ENCODE measurements at regions not wholly inside any gene's neighbourhood (a gene's known extent, or its start where the extent isn't known, plus 50 kb on each side); places are given as distances from the start of the nearest gene placed in this dataset.
"Not testable (repeated sequence)": the region's sequence is repeated elsewhere in the genome, so short reads cannot be mapped to it uniquely, and the experiment has no call there.

DNA sequence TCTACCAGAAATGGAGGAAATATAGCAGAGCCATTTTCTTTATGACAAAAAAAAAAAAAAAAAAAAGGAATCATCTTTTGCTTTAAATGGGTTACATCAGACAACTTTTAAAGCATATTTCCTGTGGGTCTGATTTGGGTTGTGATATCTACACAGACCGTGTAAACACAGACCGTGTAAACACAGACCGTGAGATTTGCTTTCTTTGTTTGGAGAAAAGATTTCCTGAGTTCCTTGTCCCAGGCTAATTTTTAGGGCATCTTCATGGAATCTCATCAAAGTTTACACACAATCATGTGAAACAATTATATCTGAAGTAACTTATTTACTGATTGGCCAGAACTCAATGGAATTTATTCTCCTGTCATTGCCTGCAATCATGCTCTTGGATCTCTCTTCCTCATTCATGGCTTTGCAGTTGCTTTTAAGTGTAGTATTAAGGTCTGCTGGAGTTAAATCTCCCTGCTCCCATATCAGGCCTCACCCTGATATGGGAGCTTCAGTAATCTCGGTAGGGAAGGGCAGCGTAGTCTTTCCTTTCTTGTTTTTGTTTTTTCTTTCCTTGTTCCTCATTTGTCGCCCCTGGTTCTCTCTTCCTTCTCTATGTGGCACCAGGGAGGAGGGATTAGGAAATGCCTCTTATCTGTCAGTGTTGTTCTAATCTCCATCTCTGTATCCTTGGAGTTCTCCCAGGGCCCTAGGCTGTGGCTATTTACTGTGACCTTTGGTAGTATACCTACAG lies 248.6 kb upstream of the JADE1 start:
- no peak for DNase-seq

GRCh38 chr4:128558896-128559679 lies 250.4 kb upstream of the JADE1 start:
- DNase-seq = no peak

DNA sequence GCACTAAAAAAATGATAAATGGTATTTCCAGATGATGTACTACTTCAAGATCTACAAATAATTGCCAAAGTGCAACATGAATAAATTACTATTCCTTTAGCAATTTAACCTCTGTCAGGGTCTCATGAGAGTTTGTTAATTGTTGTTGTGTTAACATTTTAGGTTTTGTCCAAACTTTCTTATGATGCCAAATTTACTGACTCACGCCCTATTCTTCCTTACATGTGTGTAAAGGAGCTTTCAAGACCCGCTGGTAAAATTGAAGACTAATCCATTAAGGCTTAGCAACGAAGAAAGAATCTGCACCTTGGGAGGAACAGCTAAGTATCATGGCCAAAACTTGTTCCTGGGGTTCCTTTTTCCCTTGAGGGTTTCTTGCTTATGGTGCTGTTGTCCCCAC lies 252.7 kb upstream of the JADE1 start:
- DNase-seq = no peak

DNA sequence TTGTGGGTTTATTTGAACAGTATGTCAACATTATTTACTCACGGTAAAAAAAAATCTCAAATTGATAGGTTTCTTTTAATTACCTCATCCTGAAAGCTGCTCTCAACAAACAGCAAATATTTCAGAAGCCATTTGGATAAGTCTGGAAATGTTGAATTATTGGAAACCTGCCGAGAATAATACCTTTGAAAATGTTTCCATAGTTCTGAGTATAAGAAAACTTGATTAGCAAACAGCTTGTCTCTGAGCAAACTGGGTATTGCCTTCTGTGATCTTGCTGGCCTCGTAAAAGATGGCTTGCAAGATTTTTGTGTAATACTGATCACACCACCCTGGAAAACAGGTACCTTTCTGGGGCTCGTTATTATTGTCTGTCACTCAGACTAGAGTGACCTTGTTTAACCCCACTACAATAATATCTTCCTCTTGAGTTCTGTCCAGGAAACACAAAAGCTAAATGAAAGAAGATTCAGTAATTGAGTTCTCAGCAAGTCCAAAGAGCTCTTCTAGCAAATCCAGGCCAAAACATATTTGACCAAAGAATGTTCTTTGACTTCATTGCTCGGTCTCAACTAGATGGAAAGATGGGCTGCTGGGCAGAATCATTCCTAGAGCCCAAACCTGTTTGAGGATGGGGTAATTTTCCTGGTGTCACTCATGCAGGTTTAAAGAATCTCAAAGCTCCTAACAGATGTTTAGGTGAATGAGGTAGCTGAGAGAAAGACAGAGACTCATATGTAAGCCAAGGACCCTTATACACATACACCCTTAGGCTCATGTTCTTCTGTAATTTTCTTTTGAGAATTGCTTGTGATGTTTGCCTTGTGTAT lies 255.6 kb upstream of the JADE1 start:
- DNase-seq = no peak

DNA sequence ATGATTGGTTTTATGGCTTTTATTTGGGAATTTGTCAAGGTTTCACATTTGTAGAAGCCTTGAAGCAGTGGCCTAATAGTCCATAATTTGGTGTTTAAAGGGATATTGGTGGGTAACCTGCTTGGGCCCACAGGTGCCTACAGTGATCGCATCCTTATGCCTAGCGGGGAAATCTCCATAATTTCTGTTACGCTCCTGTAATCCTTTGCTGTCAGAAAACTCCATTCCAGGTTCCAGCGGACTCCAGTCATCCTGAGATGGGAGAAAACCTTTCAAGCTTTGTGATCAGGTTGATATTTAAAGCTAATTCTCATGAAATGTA lies 257.0 kb upstream of the JADE1 start:
- no peak for DNase-seq

DNA sequence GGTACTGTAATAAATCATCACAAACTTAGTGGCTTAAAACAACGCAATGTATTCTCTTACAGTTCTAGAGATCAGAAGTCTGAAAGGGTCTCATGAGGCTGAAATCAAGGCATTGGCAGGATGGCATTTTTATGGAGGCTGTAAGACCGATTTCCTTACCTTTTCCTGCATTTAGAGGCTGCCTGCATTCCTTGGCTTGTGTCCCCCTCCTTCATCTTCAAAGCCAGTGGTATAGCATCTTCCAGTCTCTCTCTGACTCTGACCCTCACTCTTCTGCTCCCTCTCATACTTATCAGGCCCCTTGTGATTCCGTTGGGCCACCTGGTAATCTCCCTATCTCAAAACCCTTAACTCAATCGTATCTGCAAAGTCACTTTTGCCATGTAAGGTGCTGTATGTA lies 258.2 kb upstream of the JADE1 start:
- no peak for DNase-seq

DNA sequence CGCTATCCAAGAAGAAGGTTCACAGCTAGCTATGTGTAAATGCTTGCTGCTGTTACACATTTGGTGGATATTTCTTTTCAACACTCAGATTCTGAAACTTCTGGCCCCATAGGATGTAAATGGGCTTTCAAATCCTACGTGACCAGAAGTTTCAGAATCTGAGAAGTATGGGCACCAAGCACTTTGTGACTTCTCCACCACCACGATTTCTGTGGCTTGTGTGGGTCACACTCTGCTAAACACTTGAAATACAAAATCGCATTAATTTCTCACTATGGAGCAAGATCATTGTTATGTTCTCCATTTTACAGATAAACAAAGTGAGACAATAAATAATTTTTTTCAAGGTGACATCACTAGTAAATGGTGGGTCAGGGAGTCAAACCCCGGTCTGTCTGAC lies 259.4 kb upstream of the JADE1 start:
- DNase-seq = no peak

GRCh38 chr4:128549636-128550035 lies 259.9 kb upstream of the JADE1 start:
- no peak for DNase-seq

GRCh38 chr4:128548381-128548780 lies 260.8 kb upstream of the PGRMC2 start:
- no peak for DNase-seq

DNA sequence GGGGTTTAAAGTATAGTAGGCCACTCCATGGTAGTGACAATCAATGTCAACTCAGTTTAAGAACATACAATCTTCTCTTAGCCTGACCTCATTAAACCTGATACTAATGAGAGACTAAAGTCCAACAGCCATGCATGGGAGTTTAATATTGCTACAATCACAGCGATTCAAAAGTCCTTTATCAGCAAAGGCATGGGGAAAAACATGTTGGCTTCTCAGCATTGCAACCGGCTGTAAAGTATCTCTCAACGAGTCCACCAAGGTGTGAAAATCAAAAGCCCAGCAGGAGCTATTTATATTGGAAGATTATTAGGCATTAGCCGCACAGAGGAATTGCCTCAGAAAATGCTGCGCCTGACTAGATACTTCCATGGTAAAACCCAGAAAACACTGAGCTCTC lies 256.7 kb upstream of the PGRMC2 start:
- no peak for DNase-seq

GRCh38 chr4:128543696-128544095 lies 256.1 kb upstream of the PGRMC2 start:
- DNase-seq = no peak

GRCh38 chr4:128542047-128542446 lies 254.4 kb upstream of the PGRMC2 start:
- DNase-seq = no peak

DNA sequence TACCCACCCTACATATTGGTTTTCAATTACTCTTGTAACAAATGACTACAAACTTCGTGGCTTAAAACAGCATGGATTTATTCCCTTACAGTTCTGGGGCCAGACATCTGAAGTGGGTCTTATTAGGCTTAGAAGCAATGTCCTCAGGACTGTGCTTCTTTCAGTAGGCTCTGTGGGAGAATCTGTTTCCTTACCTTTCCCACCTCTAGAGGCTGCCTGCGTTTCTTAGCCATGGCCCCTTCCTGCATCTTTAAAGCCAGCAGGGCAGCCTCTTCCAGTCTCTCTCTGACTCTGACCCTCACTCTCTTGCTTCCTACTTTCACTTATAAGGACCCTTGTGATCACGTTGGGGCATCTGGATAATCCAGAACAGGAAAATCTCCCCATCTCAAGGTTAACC lies 252.5 kb upstream of the PGRMC2 start:
- no peak for DNase-seq

GRCh38 chr4:128538111-128538882 lies 250.7 kb upstream of the PGRMC2 start:
- no peak for DNase-seq

DNA sequence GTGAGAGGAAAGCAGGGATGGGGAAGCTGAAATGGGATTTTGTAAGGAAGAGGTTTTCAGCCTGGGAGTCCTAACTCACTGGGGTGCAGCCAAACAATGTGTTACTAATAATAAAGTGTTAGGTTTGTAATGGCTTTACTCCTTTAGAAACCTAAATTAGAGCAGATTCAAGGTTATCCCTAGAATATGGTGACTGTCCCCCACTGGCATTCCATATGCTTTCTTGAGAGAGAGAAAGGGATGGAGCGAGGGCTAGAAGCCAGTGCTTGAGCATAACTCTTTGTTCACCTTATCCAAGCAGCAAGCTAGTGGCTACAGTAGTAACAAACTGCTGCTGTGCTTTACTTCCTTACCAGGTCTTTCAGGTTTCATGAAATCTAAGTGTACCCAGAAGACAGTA lies 249.1 kb upstream of the PGRMC2 start:
- DNase-seq = no peak

DNA sequence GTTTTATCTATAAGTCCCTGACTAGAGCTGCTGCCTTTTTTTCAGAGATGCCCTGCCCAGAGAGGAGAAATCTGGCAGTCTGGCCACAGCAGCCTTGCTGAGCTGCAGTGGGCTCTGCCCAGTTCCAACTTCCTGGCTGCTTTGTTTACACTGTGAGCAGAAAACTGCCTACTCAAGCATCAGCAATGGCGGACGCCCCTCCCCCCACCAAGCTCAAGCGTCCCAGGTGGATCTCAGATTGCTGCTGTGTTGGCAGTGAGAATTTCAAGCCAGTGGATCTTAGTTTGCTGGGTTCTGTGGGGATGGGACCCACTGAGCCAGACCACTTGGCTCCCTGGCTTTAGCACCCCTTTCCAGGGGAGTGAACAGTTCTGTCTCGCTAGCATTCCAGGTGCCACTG lies 247.9 kb upstream of the PGRMC2 start:
- not testable (repeated sequence) for DNase-seq

- no peak for DNase-seq
Observed at GRCh38 chr4:128528793-128529553, 241.4 kb upstream of the PGRMC2 start.

GRCh38 chr4:128527946-128528576 lies 240.4 kb upstream of the PGRMC2 start:
- no peak for DNase-seq

DNA sequence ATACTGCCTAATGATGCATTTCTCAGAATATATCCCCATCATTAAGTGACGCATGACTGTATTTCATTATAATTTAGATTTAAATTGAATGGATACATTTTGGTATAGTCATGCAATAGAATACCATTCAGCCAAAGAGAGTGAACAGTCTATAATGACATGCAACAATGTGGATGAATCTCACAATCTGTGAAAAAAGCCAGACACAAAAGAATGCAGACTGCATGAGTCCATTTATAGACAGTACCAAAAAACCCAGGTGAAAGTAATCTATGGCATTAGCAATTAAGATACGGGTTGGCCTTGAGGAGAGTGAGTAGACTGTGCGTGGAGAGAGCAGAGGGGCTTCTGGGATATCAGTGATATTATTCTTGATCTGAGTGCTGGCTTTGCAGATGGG lies 239.7 kb upstream of the PGRMC2 start:
- no peak for DNase-seq

DNA sequence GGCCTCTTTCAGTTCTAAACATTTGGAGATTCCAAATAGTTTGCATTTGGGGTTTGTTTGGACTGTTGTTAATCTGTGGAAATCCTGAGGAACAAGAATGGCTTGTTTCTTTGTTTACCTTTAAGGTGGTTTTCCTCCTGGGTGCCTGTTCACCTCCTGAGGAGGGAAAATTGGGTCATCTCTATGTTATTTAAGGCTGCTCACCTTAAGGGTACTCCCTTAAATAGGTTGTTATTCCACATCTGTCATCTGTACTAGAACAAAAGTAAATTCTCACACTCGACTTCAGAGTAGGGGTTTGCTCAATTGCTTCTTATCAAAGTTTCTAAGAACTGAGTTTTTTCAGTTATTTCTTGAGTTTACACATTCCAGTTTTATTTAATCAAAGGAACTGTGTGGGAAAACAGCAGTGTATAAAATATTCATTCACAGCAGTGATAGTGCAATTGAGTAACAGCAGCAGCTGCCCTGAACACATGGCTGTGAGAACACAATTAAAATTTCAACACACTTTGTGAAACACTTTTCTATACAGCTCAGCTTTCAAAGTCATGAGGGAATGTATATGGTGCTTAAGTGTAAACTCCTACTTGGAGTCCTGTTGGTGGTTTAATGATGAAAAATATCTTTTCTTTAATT lies 238.5 kb upstream of the PGRMC2 start:
- no peak for DNase-seq

- DNase-seq = no peak
Observed at GRCh38 chr4:128525387-128525786, 237.8 kb upstream of the PGRMC2 start.

Measured in activated T-cell treated with anti-CD3 and anti-CD28 coated beads, Interleukin-2, amount 50 U/mL, for 48 hours (primary cell).